Upper lobe of right lung (tissue), 1 donor: ENCODE measurements at regions not wholly inside any gene's neighbourhood (a gene's known extent, or its start where the extent isn't known, plus 50 kb on each side); places are given as distances from the start of the nearest gene placed in this dataset.

Experiments used
- ATAC-seq: fragments of 200-7000 bp; cut with Tn5 transposase; one replicate; pipeline ENCODE4 v1.9.1; 2020; ENCODE audit warnings: mild to moderate bottlenecking, moderate library complexity
- DNase-seq: peaks from one replicate; pipeline ENCODE4 v3.0.0-alpha.2; 2020
- H3K27ac ChIP-seq: fragments of 200-600 bp; one replicate; pipeline ENCODE4 v1.8.0; 2022
- H3K27me3 ChIP-seq: fragments of 200-600 bp; one replicate; pipeline ENCODE4 v1.8.0; 2022; ENCODE audit warnings: mild to moderate bottlenecking
- H3K36me3 ChIP-seq: fragments of 200-600 bp; one replicate; pipeline ENCODE4 v1.8.0; 2022
- H3K4me1 ChIP-seq: fragments of 200-600 bp; one replicate; pipeline ENCODE4 v1.8.0; 2022
- H3K4me3 ChIP-seq: fragments of 200-600 bp; one replicate; pipeline ENCODE4 v1.8.0; 2022; ENCODE audit warnings: mild to moderate bottlenecking
- H3K9me3 ChIP-seq: fragments of 200-600 bp; one replicate; pipeline ENCODE4 v1.8.0; 2022
- CTCF ChIP-seq: fragments of 200-600 bp; IDR thresholded peaks from one replicate; pipeline ENCODE4 v1.8.0; 2022; ENCODE audit warnings: antibody characterized with exemption
- intact Hi-C: fragments of 100-400 bp; cut with DNase I; formaldehyde crosslinking; loops from one replicate; pipeline ENCODE4 v1.11.0; 2022
- donor health status: DM: no; HTN: yes; CAD: no; lungs with severe emphysema.

- Histone ChIP-seq H3K27ac (no peak overlapping the region), H3K4me1 (no peaks in the 10 kb centered on the region), H3K36me3 (no peaks in the 10 kb centered on the region), H3K4me3 (no peak overlapping the region), H3K9me3 (no peaks in the 10 kb centered on the region), H3K27me3 (no peaks in the 10 kb centered on the region)
- intact Hi-C loops: no loop called here
- no peak for TF ChIP-seq CTCF
- no peak for DNase-seq
- no peak for ATAC-seq
These were observed 121.1 kb downstream of the CENPW start for GRCh38 chr6:126461045-126461444.

- ATAC-seq (no peak), DNase-seq (no peak)
- intact Hi-C loops: no loop called here
- no peaks in the 10 kb centered on the region for H3K27me3 ChIP-seq
- H3K9me3 ChIP-seq: no peaks in the 10 kb centered on the region
- no peak overlapping the region for H3K27ac ChIP-seq
- H3K4me1 ChIP-seq: no peaks in the 10 kb centered on the region
- H3K36me3 ChIP-seq: no peaks in the 10 kb centered on the region
- TF ChIP-seq CTCF: no peak
- H3K4me3 ChIP-seq: no peak overlapping the region
These were observed 124.3 kb downstream of the CENPW start for GRCh38 chr6:126464245-126464644.

GRCh38 chr6:126475449-126475848 is 135.5 kb downstream of the CENPW start:
- Histone ChIP-seq H3K4me1 (no peaks in the 10 kb centered on the region), H3K4me3 (no peak overlapping the region), H3K27me3 (no peaks in the 10 kb centered on the region), H3K36me3 (no peaks in the 10 kb centered on the region), H3K27ac (no peak overlapping the region), H3K9me3 (no peaks in the 10 kb centered on the region)
- ATAC-seq (no peak), DNase-seq (no peak)
- intact Hi-C loops: no loop called here
- no peak for TF ChIP-seq CTCF

GRCh38 chr6:126477678-126478077 is 137.8 kb downstream of the CENPW start:
- Histone ChIP-seq H3K27me3 (no peaks in the 10 kb centered on the region), H3K27ac (no peak overlapping the region), H3K4me3 (no peak overlapping the region), H3K9me3 (no peaks in the 10 kb centered on the region), H3K36me3 (no peaks in the 10 kb centered on the region), H3K4me1 (no peaks in the 10 kb centered on the region)
- ATAC-seq: no peak
- TF ChIP-seq CTCF: no peak
- intact Hi-C loops: no loop called here
- no peak for DNase-seq

- Histone ChIP-seq H3K36me3 (no peaks in the 10 kb centered on the region), H3K27me3 (no peaks in the 10 kb centered on the region), H3K9me3 (no peaks in the 10 kb centered on the region), H3K4me3 (no peak overlapping the region), H3K4me1 (no peaks in the 10 kb centered on the region), H3K27ac (no peak overlapping the region)
- ATAC-seq: no peak
- DNase-seq: no peak
- intact Hi-C loops: no loop called here
- TF ChIP-seq CTCF: no peak
These were observed 140.4 kb downstream of the CENPW start for GRCh38 chr6:126480268-126480667.

GRCh38 chr6:126481319-126481718 is 141.4 kb downstream of the CENPW start:
- Histone ChIP-seq H3K36me3 (no peaks in the 10 kb centered on the region), H3K27ac (no peak overlapping the region), H3K4me3 (no peak overlapping the region), H3K9me3 (no peaks in the 10 kb centered on the region), H3K27me3 (no peaks in the 10 kb centered on the region), H3K4me1 (no peaks in the 10 kb centered on the region)
- no peak for ATAC-seq
- DNase-seq: no peak
- intact Hi-C loops: no loop called here
- no peak for TF ChIP-seq CTCF
